ENCODE measurements at regions not wholly inside any gene's neighbourhood (a gene's known extent, or its start where the extent isn't known, plus 50 kb on each side); places are given as distances from the start of the nearest gene placed in this dataset.

GRCh38 chr1:79797487-79797886 lies 791.0 kb upstream of the ADGRL4 start:
- CTCF ChIA-PET = no interaction called here
- no peaks in the 10 kb centered on the region for H3K27me3 Mint-ChIP-seq (ENCODE audit: insufficient read depth, unreplicated experiment)
- DNase-seq = no peak
- no peak overlapping the region for H3K4me3 Mint-ChIP-seq (ENCODE audit: unreplicated experiment)
- Histone ChIP-seq H3K9me3 (no peaks in the 10 kb centered on the region), H3K4me1 (no peaks in the 10 kb centered on the region), H3K36me3 (ENCODE audit: control insufficient read depth, insufficient read depth, low read length) (no peaks in the 10 kb centered on the region), H3K4me3 (ENCODE audit: low read depth, low read length) (no peak overlapping the region), H3K27me3 (replicated peaks; ENCODE audit: control insufficient read depth, insufficient read depth, low read length) (no peaks in the 10 kb centered on the region)
- no TSS peak for BruUV-seq (replicated peaks)
- no peaks in the 10 kb centered on the region for H3K9me3 Mint-ChIP-seq (ENCODE audit: unreplicated experiment)
- H3K27ac Mint-ChIP-seq (ENCODE audit: unreplicated experiment) = no peak overlapping the region
- H3K4me1 Mint-ChIP-seq (ENCODE audit: low read depth, unreplicated experiment) = no peaks in the 10 kb centered on the region
- POLR2A ChIA-PET = no interaction called here
- H3K36me3 Mint-ChIP-seq (ENCODE audit: insufficient read depth, unreplicated experiment) = no peaks in the 10 kb centered on the region
- intact Hi-C loops (cut with micrococcal nuclease; ENCODE audit: unreplicated experiment) = no loop called here
- no peak for TF ChIP-seq CTCF (IDR thresholded peaks at IDR 0.05; ENCODE audit: insufficient read depth in 1 of 2, low read depth in 1 of 2, low read length in 1 of 2, severe bottlenecking in 1 of 2, unreplicated experiment in 1 of 2)

GRCh38 chr1:79796434-79796833 lies 789.9 kb upstream of the ADGRL4 start:
- no peaks in the 10 kb centered on the region for H3K36me3 Mint-ChIP-seq (ENCODE audit: insufficient read depth, unreplicated experiment)
- no peak for TF ChIP-seq CTCF (IDR thresholded peaks at IDR 0.05; ENCODE audit: insufficient read depth in 1 of 2, low read depth in 1 of 2, low read length in 1 of 2, severe bottlenecking in 1 of 2, unreplicated experiment in 1 of 2)
- no peaks in the 10 kb centered on the region for H3K4me1 Mint-ChIP-seq (ENCODE audit: low read depth, unreplicated experiment)
- H3K9me3 Mint-ChIP-seq (ENCODE audit: unreplicated experiment) = no peaks in the 10 kb centered on the region
- no peak for DNase-seq
- no peak overlapping the region for H3K27ac Mint-ChIP-seq (ENCODE audit: unreplicated experiment)
- no peaks in the 10 kb centered on the region for H3K27me3 ChIP-seq (replicated peaks; ENCODE audit: control insufficient read depth, insufficient read depth, low read length)
- BruUV-seq (replicated peaks) = no TSS peak
- no peaks in the 10 kb centered on the region for H3K9me3 ChIP-seq
- no peaks in the 10 kb centered on the region for H3K27me3 Mint-ChIP-seq (ENCODE audit: insufficient read depth, unreplicated experiment)
- ChIA-PET CTCF (no interaction called here), POLR2A (no interaction called here)
- H3K4me3 Mint-ChIP-seq (ENCODE audit: unreplicated experiment) = no peak overlapping the region
- intact Hi-C loops (cut with micrococcal nuclease; ENCODE audit: unreplicated experiment) = no loop called here
- H3K4me3 ChIP-seq (ENCODE audit: low read depth, low read length) = no peak overlapping the region
- H3K36me3 ChIP-seq (ENCODE audit: control insufficient read depth, insufficient read depth, low read length) = no peaks in the 10 kb centered on the region
- no peaks in the 10 kb centered on the region for H3K4me1 ChIP-seq

GRCh38 chr1:79792219-79792930 lies 785.8 kb upstream of the ADGRL4 start:
- Histone ChIP-seq H3K36me3 (ENCODE audit: control insufficient read depth, insufficient read depth, low read length) (no peaks in the 10 kb centered on the region), H3K27me3 (replicated peaks; ENCODE audit: control insufficient read depth, insufficient read depth, low read length) (no peaks in the 10 kb centered on the region), H3K4me1 (no peaks in the 10 kb centered on the region), H3K4me3 (ENCODE audit: low read depth, low read length) (no peak overlapping the region), H3K9me3 (no peaks in the 10 kb centered on the region)
- Mint-ChIP-seq H3K4me3 (ENCODE audit: unreplicated experiment) (no peak overlapping the region), H3K36me3 (ENCODE audit: insufficient read depth, unreplicated experiment) (no peaks in the 10 kb centered on the region), H3K9me3 (ENCODE audit: unreplicated experiment) (no peaks in the 10 kb centered on the region), H3K4me1 (ENCODE audit: low read depth, unreplicated experiment) (no peaks in the 10 kb centered on the region), H3K27ac (ENCODE audit: unreplicated experiment) (no peak overlapping the region), H3K27me3 (ENCODE audit: insufficient read depth, unreplicated experiment) (no peaks in the 10 kb centered on the region)
- TF ChIP-seq CTCF (IDR thresholded peaks at IDR 0.05; ENCODE audit: insufficient read depth in 1 of 2, low read depth in 1 of 2, low read length in 1 of 2, severe bottlenecking in 1 of 2, unreplicated experiment in 1 of 2) = no peak
- POLR2A ChIA-PET = no interaction called here
- DNase-seq = no peak
- intact Hi-C loops (cut with micrococcal nuclease; ENCODE audit: unreplicated experiment) = no loop called here
- CTCF ChIA-PET = no interaction called here
- BruUV-seq (replicated peaks) = no TSS peak

Measured in Caco-2 (cell line).